ACC112 (cell line): ENCODE measurements at regions not wholly inside any gene's neighbourhood (a gene's known extent, or its start where the extent isn't known, plus 50 kb on each side); places are given as distances from the start of the nearest gene placed in this dataset.

Experiments used
- H2AFZ ChIP-seq: fragments of 200-600 bp; sonication (generic); one replicate; pipeline ENCODE4 v1.6.0; 2017; ENCODE audit warnings: antibody characterized with exemption, low read length; ENCODE audit not compliant: unreplicated experiment
- H3K27ac ChIP-seq: fragments of 200-600 bp; sonication (generic); 2 replicates; pipeline ENCODE4 v1.5.1; 2014; ENCODE audit warnings: low read depth, mild to moderate bottlenecking, antibody characterized with exemption, low read length, moderate library complexity
- H3K27me3 ChIP-seq: fragments of 200-600 bp; sonication (generic); 2 replicates; pipeline ENCODE4 v1.6.1; 2014; ENCODE audit warnings: mild to moderate bottlenecking, antibody characterized with exemption, low read length, moderate library complexity, mixed read lengths; ENCODE audit not compliant: insufficient read depth
- H3K36me3 ChIP-seq: fragments of 200-600 bp; sonication (generic); 2 replicates; pipeline ENCODE4 v1.6.1; 2016; ENCODE audit warnings: mild to moderate bottlenecking, antibody characterized with exemption, low read length, moderate library complexity, mixed read lengths; ENCODE audit not compliant: insufficient read depth
- H3K4me1 ChIP-seq: fragments of 200-600 bp; sonication (generic); one replicate; pipeline ENCODE4 v1.6.1; 2016; ENCODE audit warnings: low read length, mixed read lengths; ENCODE audit not compliant: insufficient read depth, unreplicated experiment, control insufficient read depth
- H3K4me3 ChIP-seq: fragments of 200-600 bp; sonication (generic); 2 replicates; pipeline ENCODE4 v1.5.1; 2014; ENCODE audit warnings: mild to moderate bottlenecking, low read depth, low read length
- H3K79me2 ChIP-seq: fragments of 200-600 bp; sonication (generic); one replicate; pipeline ENCODE4 v1.6.0; 2016; ENCODE audit warnings: low read length; ENCODE audit not compliant: control insufficient read depth, unreplicated experiment, insufficient read depth

- no peak overlapping the region for H2AFZ ChIP-seq
- no peaks in the 10 kb centered on the region for H3K27me3 ChIP-seq
- H3K36me3 ChIP-seq, result no peaks in the 10 kb centered on the region
- no peak overlapping the region for H3K27ac ChIP-seq
- H3K79me2 ChIP-seq, result no peaks in the 10 kb centered on the region
- H3K4me1 ChIP-seq, result no peaks in the 10 kb centered on the region
- H3K4me3 ChIP-seq, result no peak overlapping the region
These were observed 438.5 kb upstream of the CITED2 start for GRCh38 chr6:139812939-139813338.

GRCh38 chr6:139801571-139802321 lies 427.3 kb upstream of the CITED2 start:
- Histone ChIP-seq H2AFZ (no peak overlapping the region), H3K4me3 (no peak overlapping the region), H3K36me3 (no peaks in the 10 kb centered on the region), H3K27me3 (no peaks in the 10 kb centered on the region), H3K79me2 (no peaks in the 10 kb centered on the region), H3K27ac (no peak overlapping the region), H3K4me1 (no peaks in the 10 kb centered on the region)

GRCh38 chr6:139800837-139801236 lies 426.4 kb upstream of the CITED2 start:
- Histone ChIP-seq H3K4me3 (no peak overlapping the region), H3K36me3 (no peaks in the 10 kb centered on the region), H2AFZ (no peak overlapping the region), H3K27ac (no peak overlapping the region), H3K27me3 (no peaks in the 10 kb centered on the region), H3K79me2 (no peaks in the 10 kb centered on the region), H3K4me1 (no peaks in the 10 kb centered on the region)

- H3K27me3 ChIP-seq, result no peaks in the 10 kb centered on the region
- no peak overlapping the region for H3K4me3 ChIP-seq
- H3K27ac ChIP-seq, result no peak overlapping the region
- H3K79me2 ChIP-seq, result no peaks in the 10 kb centered on the region
- no peak overlapping the region for H2AFZ ChIP-seq
- no peaks in the 10 kb centered on the region for H3K36me3 ChIP-seq
- H3K4me1 ChIP-seq, result no peaks in the 10 kb centered on the region
These were observed 416.1 kb upstream of the CITED2 start for GRCh38 chr6:139790527-139790926.

- H3K36me3 ChIP-seq, result no peaks in the 10 kb centered on the region
- H3K4me1 ChIP-seq, result no peaks in the 10 kb centered on the region
- H3K27me3 ChIP-seq, result no peaks in the 10 kb centered on the region
- no peak overlapping the region for H3K4me3 ChIP-seq
- no peak overlapping the region for H3K27ac ChIP-seq
- H2AFZ ChIP-seq, result no peak overlapping the region
- no peaks in the 10 kb centered on the region for H3K79me2 ChIP-seq
These were observed 409.8 kb upstream of the CITED2 start for GRCh38 chr6:139784222-139784769.

- Histone ChIP-seq H3K36me3 (no peaks in the 10 kb centered on the region), H2AFZ (no peak overlapping the region), H3K27ac (no peak overlapping the region), H3K4me3 (no peak overlapping the region), H3K27me3 (no peaks in the 10 kb centered on the region), H3K4me1 (peaks cover 4% of the 10 kb centered on the region), H3K79me2 (no peaks in the 10 kb centered on the region)
These were observed 405.7 kb upstream of the CITED2 start for GRCh38 chr6:139779988-139780774.

GRCh38 chr6:139778688-139779087 lies 404.2 kb upstream of the CITED2 start:
- Histone ChIP-seq H3K27ac (no peak overlapping the region), H3K79me2 (no peaks in the 10 kb centered on the region), H3K27me3 (no peaks in the 10 kb centered on the region), H3K4me1 (peaks cover 4% of the 10 kb centered on the region), H3K4me3 (no peak overlapping the region), H3K36me3 (no peaks in the 10 kb centered on the region), H2AFZ (no peak overlapping the region)

- Histone ChIP-seq H3K27me3 (no peaks in the 10 kb centered on the region), H2AFZ (no peak overlapping the region), H3K79me2 (no peaks in the 10 kb centered on the region), H3K36me3 (no peaks in the 10 kb centered on the region), H3K4me3 (no peak overlapping the region), H3K4me1 (peaks cover 4% of the 10 kb centered on the region), H3K27ac (no peak overlapping the region)
These were observed 403.7 kb upstream of the CITED2 start for GRCh38 chr6:139778106-139778505.

- no peak overlapping the region for H2AFZ ChIP-seq
These were observed 402.9 kb upstream of the CITED2 start for GRCh38 chr6:139777202-139777970.

GRCh38 chr6:139776041-139776440 lies 401.6 kb upstream of the CITED2 start:
- no peak overlapping the region for H3K4me3 ChIP-seq
- H3K36me3 ChIP-seq, result no peaks in the 10 kb centered on the region
- H3K27ac ChIP-seq, result no peak overlapping the region
- H3K27me3 ChIP-seq, result no peaks in the 10 kb centered on the region
- H3K4me1 ChIP-seq, result peaks cover 4% of the 10 kb centered on the region
- H3K79me2 ChIP-seq, result no peaks in the 10 kb centered on the region
- H2AFZ ChIP-seq, result no peak overlapping the region

More at GRCh38 chr6:139777202-139777970, 402.9 kb upstream of the CITED2 start:
- Histone ChIP-seq H3K4me3 (no peak overlapping the region), H3K36me3 (no peaks in the 10 kb centered on the region), H3K79me2 (no peaks in the 10 kb centered on the region), H3K4me1 (peaks cover 4% of the 10 kb centered on the region), H3K27ac (no peak overlapping the region), H3K27me3 (no peaks in the 10 kb centered on the region)
